HEK293 (cell line): ENCODE measurements at regions not wholly inside any gene's neighbourhood (a gene's known extent, or its start where the extent isn't known, plus 50 kb on each side); places are given as distances from the start of the nearest gene placed in this dataset.

ENCODE experiments used
- CTCF ChIP-seq: fragments of 450-650 bp; formaldehyde crosslinking; IDR thresholded peaks from 2 replicates; pipeline ENCODE4 v1.5.1; 2016; ENCODE audit warnings: missing biosample characterization, missing genetic modification characterization
- GLI2 ChIP-seq: fragments of 450-650 bp; formaldehyde crosslinking; IDR thresholded peaks from 2 replicates; pipeline ENCODE4; 2017; ENCODE audit warnings: missing biosample characterization, missing genetic modification characterization, low read depth, borderline replicate concordance
- RBAK ChIP-seq: fragments of 450-650 bp; formaldehyde crosslinking; IDR thresholded peaks from 2 replicates; pipeline ENCODE4 v1.5.1; 2016; ENCODE audit warnings: missing biosample characterization, missing genetic modification characterization
- ZNF768 ChIP-seq: fragments of 450-650 bp; formaldehyde crosslinking; IDR thresholded peaks from 2 replicates; pipeline ENCODE4 v1.5.1; 2018; ENCODE audit warnings: missing biosample characterization, mild to moderate bottlenecking, missing genetic modification characterization

GRCh38 chr1:58072450-58072849, 474.1 kb downstream of the OMA1 start:
- no peak for TF ChIP-seq RBAK
- no peak for TF ChIP-seq ZNF768 (tag by site-specific recombination)
- TF ChIP-seq CTCF = no peak
- no peak for TF ChIP-seq GLI2 (tag by site-specific recombination)
